A673 (cell line): ENCODE measurements at regions not wholly inside any gene's neighbourhood (a gene's known extent, or its start where the extent isn't known, plus 50 kb on each side); places are given as distances from the start of the nearest gene placed in this dataset.

Source experiments
- BruUV-seq: library from RNA; stranded (reverse); fragments of 400-500 nt; replicated peaks from 2 replicates; lab custom pipeline; 2021; lab: Mats Ljungman, UMichigan
- CTCF ChIA-PET: fragments of 300-600 bp; sonication (Branson Sonifier 250); formaldehyde crosslinking; loops from one replicate; lab custom pipeline; 2022; ENCODE audit warnings: antibody characterized with exemption; lab: Charles Lee
- POLR2A ChIA-PET: fragments of 300-600 bp; sonication (Branson Sonifier 250); formaldehyde crosslinking; loops from one replicate; lab custom pipeline; 2022; ENCODE audit warnings: antibody characterized with exemption; ENCODE audit not compliant: low non-redundant PET; lab: Charles Lee
- DNase-seq: peaks from one replicate; pipeline ENCODE4 v3.0.0-alpha.2; 2015; ENCODE audit warnings: low spot score
- H3K27ac ChIP-seq: fragments of 200-600 bp; sonication (generic); 2 replicates; pipeline ENCODE4 v1.5.1; 2016; ENCODE audit warnings: mixed run types, low read depth, mild to moderate bottlenecking, mixed read lengths, antibody characterized with exemption, low read length; ENCODE audit not compliant: poor library complexity, severe bottlenecking
- H3K27me3 ChIP-seq: fragments of 200-600 bp; sonication (generic); replicated peaks from 2 replicates; pipeline ENCODE4 v1.6.1; 2017; ENCODE audit warnings: mixed run types, low read depth, mild to moderate bottlenecking, mixed read lengths, antibody characterized with exemption, low read length; ENCODE audit not compliant: insufficient read depth, poor library complexity
- H3K36me3 ChIP-seq: fragments of 200-600 bp; sonication (generic); 2 replicates; pipeline ENCODE4 v1.6.1; 2016; ENCODE audit warnings: mixed run types, mild to moderate bottlenecking, mixed read lengths, antibody characterized with exemption, low read length; ENCODE audit not compliant: insufficient read depth, poor library complexity, severe bottlenecking
- H3K4me1 ChIP-seq: fragments of 200-600 bp; sonication (generic); 2 replicates; pipeline ENCODE4 v1.6.1; 2017; ENCODE audit warnings: mixed run types, mild to moderate bottlenecking, mixed read lengths, antibody characterized with exemption, low read length; ENCODE audit not compliant: insufficient read depth, poor library complexity, severe bottlenecking
- H3K4me3 ChIP-seq: fragments of 200-600 bp; sonication (generic); 2 replicates; pipeline ENCODE4 v1.5.1; 2016; ENCODE audit warnings: low read depth, mixed run types, mild to moderate bottlenecking, mixed read lengths, low read length; ENCODE audit not compliant: poor library complexity, severe bottlenecking
- H3K9me3 ChIP-seq: fragments of 200-600 bp; sonication (generic); 2 replicates; pipeline ENCODE4 v1.6.1; 2016; ENCODE audit warnings: mixed run types, low read depth, mild to moderate bottlenecking, mixed read lengths, antibody characterized with exemption, low read length; ENCODE audit not compliant: poor library complexity, severe bottlenecking
- EZH2 ChIP-seq: fragments of 200-600 bp; sonication (generic); IDR thresholded peaks from 2 replicates; pipeline ENCODE4 v1.6.1; 2017; ENCODE audit warnings: borderline replicate concordance, low read depth, mild to moderate bottlenecking, mixed read lengths, antibody characterized with exemption, low read length; ENCODE audit not compliant: poor library complexity, severe bottlenecking
- intact Hi-C: fragments of 100-400 bp; cut with micrococcal nuclease; formaldehyde crosslinking; loops from one replicate; pipeline ENCODE4 v1.10.0; 2022; ENCODE audit not compliant: unreplicated experiment
- TF ChIP-seq, protein P1 (sequence below): fragments of 300-800, 200-600 bp; sonication (generic); conservative IDR thresholded peaks from 2 replicates; pipeline ENCODE4 v1.5.1; 2017; ENCODE audit warnings: low read depth, mild to moderate bottlenecking, antibody characterized with exemption, low read length, moderate library complexity, mixed read lengths

- ChIA-PET POLR2A (no interaction called here), CTCF (no interaction called here)
- Histone ChIP-seq H3K4me3 (no peak overlapping the region), H3K4me1 (no peaks in the 10 kb centered on the region), H3K27ac (no peak overlapping the region), H3K36me3 (no peaks in the 10 kb centered on the region), H3K27me3 (peaks cover 15% of the 10 kb centered on the region), H3K9me3 (no peaks in the 10 kb centered on the region)
- no peak for DNase-seq
- BruUV-seq = no TSS peak
- intact Hi-C loops = no loop called here
- TF ChIP-seq EZH2 = no peak
- TF ChIP-seq, protein P1, sequence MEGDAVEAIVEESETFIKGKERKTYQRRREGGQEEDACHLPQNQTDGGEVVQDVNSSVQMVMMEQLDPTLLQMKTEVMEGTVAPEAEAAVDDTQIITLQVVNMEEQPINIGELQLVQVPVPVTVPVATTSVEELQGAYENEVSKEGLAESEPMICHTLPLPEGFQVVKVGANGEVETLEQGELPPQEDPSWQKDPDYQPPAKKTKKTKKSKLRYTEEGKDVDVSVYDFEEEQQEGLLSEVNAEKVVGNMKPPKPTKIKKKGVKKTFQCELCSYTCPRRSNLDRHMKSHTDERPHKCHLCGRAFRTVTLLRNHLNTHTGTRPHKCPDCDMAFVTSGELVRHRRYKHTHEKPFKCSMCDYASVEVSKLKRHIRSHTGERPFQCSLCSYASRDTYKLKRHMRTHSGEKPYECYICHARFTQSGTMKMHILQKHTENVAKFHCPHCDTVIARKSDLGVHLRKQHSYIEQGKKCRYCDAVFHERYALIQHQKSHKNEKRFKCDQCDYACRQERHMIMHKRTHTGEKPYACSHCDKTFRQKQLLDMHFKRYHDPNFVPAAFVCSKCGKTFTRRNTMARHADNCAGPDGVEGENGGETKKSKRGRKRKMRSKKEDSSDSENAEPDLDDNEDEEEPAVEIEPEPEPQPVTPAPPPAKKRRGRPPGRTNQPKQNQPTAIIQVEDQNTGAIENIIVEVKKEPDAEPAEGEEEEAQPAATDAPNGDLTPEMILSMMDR = no peak
Measured at GRCh38 chr1:34341896-34342295, 165.2 kb downstream of the C1orf94 start.

GRCh38 chr1:34342334-34342733 lies 165.6 kb downstream of the C1orf94 start:
- Histone ChIP-seq H3K4me3 (no peak overlapping the region), H3K9me3 (no peaks in the 10 kb centered on the region), H3K27me3 (peaks cover 15% of the 10 kb centered on the region), H3K27ac (no peak overlapping the region), H3K4me1 (no peaks in the 10 kb centered on the region), H3K36me3 (no peaks in the 10 kb centered on the region)
- no peak for TF ChIP-seq EZH2
- TF ChIP-seq, protein P1 = no peak
- ChIA-PET POLR2A (no interaction called here), CTCF (no interaction called here)
- DNase-seq = no peak
- BruUV-seq = no TSS peak
- intact Hi-C loops = no loop called here

DNA sequence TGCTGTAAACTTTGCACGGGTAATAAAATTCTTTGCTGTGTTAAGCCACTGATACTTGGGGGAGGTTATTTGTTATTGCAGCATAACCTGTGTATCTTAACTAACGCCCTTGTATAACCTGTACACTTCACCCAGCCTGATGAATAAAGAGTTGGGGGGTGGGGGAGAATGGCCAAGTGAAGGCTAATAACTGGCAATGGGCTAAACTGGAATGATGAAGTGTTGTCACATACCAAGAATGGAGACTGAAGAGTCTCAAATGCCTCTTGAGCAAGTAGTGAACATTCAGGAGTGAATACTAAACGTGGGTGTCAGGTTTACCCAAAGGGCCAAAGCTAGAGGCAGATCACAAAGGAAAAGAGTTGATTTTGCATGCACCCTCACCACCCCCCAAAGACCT lies 169.4 kb downstream of the C1orf94 start:
- no peak for DNase-seq
- Histone ChIP-seq H3K4me3 (no peak overlapping the region), H3K36me3 (no peaks in the 10 kb centered on the region), H3K9me3 (no peaks in the 10 kb centered on the region), H3K4me1 (no peaks in the 10 kb centered on the region), H3K27ac (no peak overlapping the region), H3K27me3 (peaks cover 15% of the 10 kb centered on the region)
- CTCF ChIA-PET = interaction anchor here (0.7 kb wide), 1 partner anchor 1051 kb away, joined by 3 read pairs; no protein-coding TSS in a partner anchor
- TF ChIP-seq, protein P1 = no peak
- no peak for TF ChIP-seq EZH2
- POLR2A ChIA-PET = no interaction called here
- intact Hi-C loops = no loop called here
- no TSS peak for BruUV-seq
